ENCODE measurements at regions not wholly inside any gene's neighbourhood (a gene's known extent, or its start where the extent isn't known, plus 50 kb on each side); places are given as distances from the start of the nearest gene placed in this dataset.

DNA sequence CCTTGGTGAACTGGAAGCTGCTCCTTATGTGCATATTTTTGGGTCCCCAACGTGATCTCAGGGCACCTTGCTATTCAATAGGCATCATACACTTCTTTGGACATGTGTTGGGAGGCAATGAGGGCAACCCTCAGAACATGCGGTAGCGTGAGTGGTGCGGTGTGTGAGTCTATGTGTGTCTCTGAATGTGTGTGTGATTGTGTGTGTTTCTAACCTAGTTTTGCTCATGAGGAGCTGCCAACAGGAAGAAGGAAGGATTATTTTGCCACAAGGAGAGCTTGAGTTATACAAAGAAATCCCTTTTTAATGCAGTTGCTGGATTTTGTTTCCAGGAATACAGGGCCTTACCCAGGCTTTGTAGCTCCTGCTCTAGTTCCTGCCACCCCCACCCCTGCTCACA, 75.8 kb upstream of the ITGA6 start:
- Mint-ChIP-seq H3K4me1 (peaks cover 4% of the 10 kb centered on the region), H3K9me3 (peaks cover 15% of the 10 kb centered on the region), H3K27ac (no peak overlapping the region), H3K27me3 (ENCODE audit: low read depth) (peaks cover 6% of the 10 kb centered on the region), H3K36me3 (ENCODE audit: low read depth) (no peaks in the 10 kb centered on the region), H3K4me3 (no peak overlapping the region)
- TF ChIP-seq CTCF (IDR thresholded peaks at IDR 0.05; ENCODE audit: unreplicated experiment in 3 of 3), result no peak

- H3K27me3 Mint-ChIP-seq (ENCODE audit: low read depth), result peaks cover 6% of the 10 kb centered on the region
- H3K27ac Mint-ChIP-seq, result no peak overlapping the region
- H3K4me1 Mint-ChIP-seq, result peaks cover 15% of the 10 kb centered on the region
- H3K4me3 Mint-ChIP-seq, result no peak overlapping the region
- H3K9me3 Mint-ChIP-seq, result no peaks in the 10 kb centered on the region
- no peak for TF ChIP-seq CTCF (IDR thresholded peaks at IDR 0.05; ENCODE audit: unreplicated experiment in 3 of 3)
- no peaks in the 10 kb centered on the region for H3K36me3 Mint-ChIP-seq (ENCODE audit: low read depth)
Measured at GRCh38 chr2:172354347-172354746, 73.0 kb upstream of the ITGA6 start.

GRCh38 chr2:172357442-172357841, 69.9 kb upstream of the ITGA6 start:
- H3K27me3 Mint-ChIP-seq (ENCODE audit: low read depth), result peaks cover 3% of the 10 kb centered on the region
- H3K4me3 Mint-ChIP-seq, result no peak overlapping the region
- H3K27ac Mint-ChIP-seq, result no peak overlapping the region
- no peaks in the 10 kb centered on the region for H3K9me3 Mint-ChIP-seq
- H3K4me1 Mint-ChIP-seq, result peaks cover 15% of the 10 kb centered on the region
- H3K36me3 Mint-ChIP-seq (ENCODE audit: low read depth), result no peaks in the 10 kb centered on the region
- TF ChIP-seq CTCF (IDR thresholded peaks at IDR 0.05; ENCODE audit: unreplicated experiment in 3 of 3), result no peak

DNA sequence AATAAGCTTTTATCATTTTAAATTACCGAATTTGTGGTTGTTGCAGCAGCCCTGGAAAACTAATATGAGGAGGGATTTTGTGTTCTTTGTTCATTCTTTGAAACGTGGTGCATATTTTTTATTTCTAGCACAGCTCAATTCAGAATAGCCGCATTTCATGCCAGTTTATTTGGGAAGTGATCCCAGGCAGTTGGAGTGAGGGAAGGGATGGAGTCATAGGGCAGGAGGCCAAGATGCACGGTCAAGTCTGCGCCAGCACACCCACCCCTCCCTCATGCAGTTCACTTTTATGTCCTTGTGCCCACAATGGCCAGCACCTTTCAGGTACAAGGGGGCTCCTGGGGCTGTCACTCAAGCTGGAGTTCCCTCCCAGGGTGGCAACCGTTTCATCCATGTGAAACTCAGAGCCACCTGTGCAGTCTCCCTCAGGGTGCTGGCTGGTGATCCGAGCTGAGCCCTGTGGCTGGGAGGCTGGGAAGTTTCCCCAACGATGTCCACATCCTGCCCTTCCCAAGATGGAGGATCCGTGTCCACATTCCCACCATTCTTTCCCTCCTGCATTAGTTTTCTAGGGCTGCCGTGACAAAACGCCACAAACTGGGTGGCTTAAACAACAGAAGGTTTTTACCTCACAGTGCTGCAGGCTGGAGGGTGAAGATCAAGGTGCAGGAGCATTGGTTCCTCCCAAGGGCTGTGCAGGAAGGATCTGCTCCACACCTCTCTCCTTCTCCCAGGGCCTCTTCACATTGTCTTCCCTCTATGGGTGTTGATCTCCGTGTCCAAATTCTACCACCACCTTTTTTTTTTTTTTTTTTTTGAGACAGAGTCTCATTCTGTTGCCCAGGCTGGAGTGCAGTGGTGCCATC, 68.5 kb upstream of the ITGA6 start:
- no peak overlapping the region for H3K4me3 Mint-ChIP-seq
- H3K4me1 Mint-ChIP-seq, result peaks cover 15% of the 10 kb centered on the region
- no peak for TF ChIP-seq CTCF (IDR thresholded peaks at IDR 0.05; ENCODE audit: unreplicated experiment in 3 of 3)
- peak overlapping the region in 1 of 3 experiments; percentile 10 for H3K27ac Mint-ChIP-seq
- no peaks in the 10 kb centered on the region for H3K27me3 Mint-ChIP-seq (ENCODE audit: low read depth)
- H3K36me3 Mint-ChIP-seq (ENCODE audit: low read depth), result no peaks in the 10 kb centered on the region
- no peaks in the 10 kb centered on the region for H3K9me3 Mint-ChIP-seq

GRCh38 chr2:172361360-172361759, 66.0 kb upstream of the ITGA6 start:
- Mint-ChIP-seq H3K27me3 (ENCODE audit: low read depth) (peaks cover 2% of the 10 kb centered on the region), H3K27ac (no peak overlapping the region), H3K4me3 (no peak overlapping the region), H3K4me1 (peaks cover 15% of the 10 kb centered on the region), H3K9me3 (no peaks in the 10 kb centered on the region), H3K36me3 (ENCODE audit: low read depth) (no peaks in the 10 kb centered on the region)
- TF ChIP-seq CTCF (IDR thresholded peaks at IDR 0.05; ENCODE audit: unreplicated experiment in 3 of 3), result no peak

DNA sequence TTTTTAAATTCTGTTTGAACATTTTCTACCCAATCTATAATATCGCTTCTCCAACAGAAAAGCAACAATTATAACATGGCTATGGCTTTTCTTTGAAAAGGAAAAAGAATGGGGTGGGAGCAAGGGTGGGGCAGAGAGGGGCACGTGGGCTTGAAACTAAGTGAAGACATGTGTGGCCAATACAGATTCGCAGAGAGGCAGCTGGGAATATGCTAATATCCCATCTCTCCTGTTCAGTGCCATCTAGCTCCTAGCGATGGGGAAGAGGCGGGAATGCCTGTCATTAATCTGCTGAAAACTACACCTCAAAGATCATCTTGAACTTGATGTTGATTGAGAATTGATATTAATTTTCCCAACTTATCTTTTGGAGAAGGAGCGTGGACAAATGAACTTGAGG, 65.5 kb upstream of the ITGA6 start:
- Mint-ChIP-seq H3K4me1 (peaks cover 15% of the 10 kb centered on the region), H3K27ac (no peak overlapping the region), H3K9me3 (no peaks in the 10 kb centered on the region), H3K27me3 (ENCODE audit: low read depth) (peaks cover 4% of the 10 kb centered on the region), H3K36me3 (ENCODE audit: low read depth) (no peaks in the 10 kb centered on the region), H3K4me3 (no peak overlapping the region)
- TF ChIP-seq CTCF (IDR thresholded peaks at IDR 0.05; ENCODE audit: unreplicated experiment in 3 of 3), result no peak
